Panc1 (cell line): ENCODE measurements at regions not wholly inside any gene's neighbourhood (a gene's known extent, or its start where the extent isn't known, plus 50 kb on each side); places are given as distances from the start of the nearest gene placed in this dataset.
"Not testable (repeated sequence)": the region's sequence is repeated elsewhere in the genome, so short reads cannot be mapped to it uniquely, and the experiment has no call there.

Experiments used
- ATAC-seq: fragments of 200-7000 bp; cut with Tn5 transposase; 2 replicates; pipeline ENCODE4 v1.9.1; 2020; ENCODE audit warnings: mild to moderate bottlenecking, moderate library complexity
- BruUV-seq: library from RNA; stranded (reverse); fragments of 400-500 nt; replicated peaks from 2 replicates; lab custom pipeline; 2021; lab: Mats Ljungman, UMichigan
- CTCF ChIA-PET: fragments of 300-600 bp; sonication (Branson Sonifier 250); formaldehyde crosslinking; loops from one replicate; lab custom pipeline; 2022; ENCODE audit warnings: antibody characterized with exemption; lab: Charles Lee
- POLR2A ChIA-PET: fragments of 300-600 bp; sonication (Branson Sonifier 250); formaldehyde crosslinking; loops from one replicate; lab custom pipeline; 2022; ENCODE audit warnings: antibody characterized with exemption; lab: Charles Lee
- DNase-seq: peaks from one replicate; pipeline ENCODE4 v3.0.0-alpha.2; 2010; ENCODE audit warnings: low read depth, low spot score
- H3K27ac ChIP-seq: 2 replicates; pipeline ENCODE4 v1.5.1; 2011; ENCODE audit warnings: mild to moderate bottlenecking, low read length, inconsistent platforms
- H3K27me3 ChIP-seq: fragments of 200-500 bp; sonication (Bioruptor generic); 2 replicates; pipeline ENCODE4 v1.6.0; 2014; ENCODE audit warnings: low read length, inconsistent platforms; ENCODE audit not compliant: control insufficient read depth, insufficient read depth
- H3K36me3 ChIP-seq: fragments of 200-500 bp; sonication (Bioruptor generic); 2 replicates; pipeline ENCODE4 v1.5.1; 2014; ENCODE audit warnings: inconsistent platforms, mild to moderate bottlenecking, low read length, moderate library complexity; ENCODE audit not compliant: control insufficient read depth, insufficient read depth
- H3K4me1 ChIP-seq: 2 replicates; pipeline ENCODE4 v1.5.1; 2011; ENCODE audit warnings: inconsistent platforms, mild to moderate bottlenecking, low read length, moderate library complexity; ENCODE audit not compliant: control insufficient read depth, insufficient read depth
- H3K4me3 ChIP-seq, 2 experiments: 2 replicates each; pipeline ENCODE4 v1.5.1; 2011 to 2012; ENCODE audit warnings: low read depth in 2 of 2, low read length in 2 of 2, mild to moderate bottlenecking in 2 of 2, inconsistent platforms in 1 of 2, moderate library complexity in 1 of 2
- H3K9me3 ChIP-seq: fragments of 200-500 bp; sonication (Bioruptor generic); 2 replicates; pipeline ENCODE4 v1.5.1; 2014; ENCODE audit warnings: low read depth, mild to moderate bottlenecking, inconsistent platforms, low read length, moderate library complexity; ENCODE audit not compliant: control insufficient read depth, insufficient read depth
- CTCF ChIP-seq: fragments of 450-650 bp; IDR thresholded peaks from 2 replicates; pipeline ENCODE4 v1.5.1; 2017; ENCODE audit warnings: mild to moderate bottlenecking
- POLR2AphosphoS5 ChIP-seq: IDR thresholded peaks from 2 replicates; pipeline ENCODE4 v1.6.1; 2012; ENCODE audit warnings: mild to moderate bottlenecking, low read depth, low read length, moderate library complexity
- REST ChIP-seq, 2 experiments: IDR thresholded peaks; 2 replicates each; pipeline ENCODE4 v1.6.1; 2011 to 2012; ENCODE audit warnings: low read depth in 2 of 2, control low read depth in 1 of 2, low read length in 1 of 2, mild to moderate bottlenecking in 1 of 2, moderate library complexity in 1 of 2; ENCODE audit not compliant: insufficient read depth in 1 of 2
- SIN3A ChIP-seq: IDR thresholded peaks from 2 replicates; pipeline ENCODE4 v1.6.1; 2012; ENCODE audit warnings: low read depth, mild to moderate bottlenecking, low read length, moderate library complexity, borderline replicate concordance; ENCODE audit not compliant: insufficient read depth
- TCF7L2 ChIP-seq: IDR thresholded peaks from 2 replicates; pipeline ENCODE4 v1.6.1; 2011; ENCODE audit warnings: mild to moderate bottlenecking, low read depth, low read length, inconsistent platforms
- in situ Hi-C: cut with HindIII; loops from 2 replicates; pipeline ENCODE4 v1.10.0; 2016; ENCODE audit warnings: low sequenced_read_pairs, low pct_unique_long_range_greater_than_20kb
- intact Hi-C: fragments of 100-400 bp; cut with micrococcal nuclease; formaldehyde crosslinking; loops from one replicate; pipeline ENCODE4 v1.10.0; 2022; ENCODE audit not compliant: unreplicated experiment

- Histone ChIP-seq H3K27me3 (no peaks in the 10 kb centered on the region), H3K4me1 (no peaks in the 10 kb centered on the region), H3K9me3 (no peaks in the 10 kb centered on the region), H3K27ac (no peak overlapping the region), H3K4me3 (no peak overlapping the region), H3K36me3 (no peaks in the 10 kb centered on the region)
- no peak for DNase-seq
- no peak for ATAC-seq
- ChIA-PET POLR2A (no interaction called here), CTCF (no interaction called here)
- intact Hi-C loops (no loop called here), in situ Hi-C loops (no loop called here)
- TF ChIP-seq REST (IDR thresholded peaks at IDR 0.05; ENCODE audit: insufficient read depth in 1 of 2, low read depth in 2 of 2, low read length in 1 of 2): no peak
- no peak for TF ChIP-seq SIN3A
- BruUV-seq: no TSS peak
These were observed 404.8 kb downstream of the HLX start for GRCh38 chr1:221284028-221284427.

- H3K27me3 ChIP-seq, DNase-seq, intact Hi-C loops, H3K36me3 ChIP-seq, H3K27ac ChIP-seq, ATAC-seq, BruUV-seq, H3K4me1 ChIP-seq, H3K4me3 ChIP-seq, CTCF ChIA-PET, in situ Hi-C loops, POLR2A ChIA-PET, H3K9me3 ChIP-seq: not testable (repeated sequence)
These were observed 405.7 kb downstream of the HLX start for GRCh38 chr1:221284991-221285390.

GRCh38 chr1:221285458-221286210 is 406.4 kb downstream of the HLX start:
- H3K4me1 ChIP-seq, H3K27me3 ChIP-seq, H3K9me3 ChIP-seq, H3K36me3 ChIP-seq, intact Hi-C loops, H3K4me3 ChIP-seq, POLR2A ChIA-PET, H3K27ac ChIP-seq, ATAC-seq, BruUV-seq, DNase-seq, in situ Hi-C loops, CTCF ChIA-PET: not testable (repeated sequence)

- no peak overlapping the region for H3K4me3 ChIP-seq
- H3K9me3 ChIP-seq: no peaks in the 10 kb centered on the region
- no peaks in the 10 kb centered on the region for H3K4me1 ChIP-seq
- intact Hi-C loops: no loop called here
- BruUV-seq: no TSS peak
- no peak for ATAC-seq
- no peaks in the 10 kb centered on the region for H3K27me3 ChIP-seq
- no peak for DNase-seq
- TF ChIP-seq REST (IDR thresholded peaks at IDR 0.05; ENCODE audit: insufficient read depth in 1 of 2, low read depth in 2 of 2, low read length in 1 of 2): no peak
- no peak for TF ChIP-seq CTCF
- no peak for TF ChIP-seq TCF7L2
- TF ChIP-seq SIN3A: no peak
- TF ChIP-seq POLR2AphosphoS5: no peak
- ChIA-PET POLR2A (no interaction called here), CTCF (no interaction called here)
- in situ Hi-C loops: no loop called here
- H3K27ac ChIP-seq: no peak overlapping the region
- no peaks in the 10 kb centered on the region; the same call in 1 of the 2 replicates for H3K36me3 ChIP-seq
These were observed 407.2 kb downstream of the HLX start for GRCh38 chr1:221286399-221286798.
